ENCODE measurements at regions not wholly inside any gene's neighbourhood (a gene's known extent, or its start where the extent isn't known, plus 50 kb on each side); places are given as distances from the start of the nearest gene placed in this dataset.

- no peak overlapping the region for H3K4me2 ChIP-seq
- no peak for DNase-seq (ENCODE audit: low spot score)
- Mint-ChIP-seq H3K27ac (no peak overlapping the region), H3K4me1 (no peaks in the 10 kb centered on the region), H3K27me3 (ENCODE audit: insufficient read depth, low read depth, poor library complexity) (no peaks in the 10 kb centered on the region), H3K9me3 (no peaks in the 10 kb centered on the region), H3K36me3 (ENCODE audit: low read depth) (0 out of 3 replicates have a peak, but pooled peaks cover 4% of the 10 kb centered on the region), H3K4me3 (no peak overlapping the region)
- no peak overlapping the region for H2AFZ ChIP-seq
- H3K9me2 ChIP-seq (ENCODE audit: insufficient read depth), result no peaks in the 10 kb centered on the region; the same call in 1 of the 2 replicates
- no peak overlapping the region for H3K4me3 ChIP-seq
- H3K4me1 ChIP-seq (ENCODE audit: insufficient read depth), result no peaks in the 10 kb centered on the region
- H3K36me3 ChIP-seq (ENCODE audit: insufficient read depth), result no peaks in the 10 kb centered on the region
- no peak for TF ChIP-seq NANOG (IDR thresholded peaks at IDR 0.05; ENCODE audit: borderline replicate concordance)
- TF ChIP-seq, protein P1, sequence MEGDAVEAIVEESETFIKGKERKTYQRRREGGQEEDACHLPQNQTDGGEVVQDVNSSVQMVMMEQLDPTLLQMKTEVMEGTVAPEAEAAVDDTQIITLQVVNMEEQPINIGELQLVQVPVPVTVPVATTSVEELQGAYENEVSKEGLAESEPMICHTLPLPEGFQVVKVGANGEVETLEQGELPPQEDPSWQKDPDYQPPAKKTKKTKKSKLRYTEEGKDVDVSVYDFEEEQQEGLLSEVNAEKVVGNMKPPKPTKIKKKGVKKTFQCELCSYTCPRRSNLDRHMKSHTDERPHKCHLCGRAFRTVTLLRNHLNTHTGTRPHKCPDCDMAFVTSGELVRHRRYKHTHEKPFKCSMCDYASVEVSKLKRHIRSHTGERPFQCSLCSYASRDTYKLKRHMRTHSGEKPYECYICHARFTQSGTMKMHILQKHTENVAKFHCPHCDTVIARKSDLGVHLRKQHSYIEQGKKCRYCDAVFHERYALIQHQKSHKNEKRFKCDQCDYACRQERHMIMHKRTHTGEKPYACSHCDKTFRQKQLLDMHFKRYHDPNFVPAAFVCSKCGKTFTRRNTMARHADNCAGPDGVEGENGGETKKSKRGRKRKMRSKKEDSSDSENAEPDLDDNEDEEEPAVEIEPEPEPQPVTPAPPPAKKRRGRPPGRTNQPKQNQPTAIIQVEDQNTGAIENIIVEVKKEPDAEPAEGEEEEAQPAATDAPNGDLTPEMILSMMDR (conservative IDR thresholded peaks at IDR 0.05; ENCODE audit: low read depth in 2 of 2), result no peak
- TF ChIP-seq, protein P2, sequence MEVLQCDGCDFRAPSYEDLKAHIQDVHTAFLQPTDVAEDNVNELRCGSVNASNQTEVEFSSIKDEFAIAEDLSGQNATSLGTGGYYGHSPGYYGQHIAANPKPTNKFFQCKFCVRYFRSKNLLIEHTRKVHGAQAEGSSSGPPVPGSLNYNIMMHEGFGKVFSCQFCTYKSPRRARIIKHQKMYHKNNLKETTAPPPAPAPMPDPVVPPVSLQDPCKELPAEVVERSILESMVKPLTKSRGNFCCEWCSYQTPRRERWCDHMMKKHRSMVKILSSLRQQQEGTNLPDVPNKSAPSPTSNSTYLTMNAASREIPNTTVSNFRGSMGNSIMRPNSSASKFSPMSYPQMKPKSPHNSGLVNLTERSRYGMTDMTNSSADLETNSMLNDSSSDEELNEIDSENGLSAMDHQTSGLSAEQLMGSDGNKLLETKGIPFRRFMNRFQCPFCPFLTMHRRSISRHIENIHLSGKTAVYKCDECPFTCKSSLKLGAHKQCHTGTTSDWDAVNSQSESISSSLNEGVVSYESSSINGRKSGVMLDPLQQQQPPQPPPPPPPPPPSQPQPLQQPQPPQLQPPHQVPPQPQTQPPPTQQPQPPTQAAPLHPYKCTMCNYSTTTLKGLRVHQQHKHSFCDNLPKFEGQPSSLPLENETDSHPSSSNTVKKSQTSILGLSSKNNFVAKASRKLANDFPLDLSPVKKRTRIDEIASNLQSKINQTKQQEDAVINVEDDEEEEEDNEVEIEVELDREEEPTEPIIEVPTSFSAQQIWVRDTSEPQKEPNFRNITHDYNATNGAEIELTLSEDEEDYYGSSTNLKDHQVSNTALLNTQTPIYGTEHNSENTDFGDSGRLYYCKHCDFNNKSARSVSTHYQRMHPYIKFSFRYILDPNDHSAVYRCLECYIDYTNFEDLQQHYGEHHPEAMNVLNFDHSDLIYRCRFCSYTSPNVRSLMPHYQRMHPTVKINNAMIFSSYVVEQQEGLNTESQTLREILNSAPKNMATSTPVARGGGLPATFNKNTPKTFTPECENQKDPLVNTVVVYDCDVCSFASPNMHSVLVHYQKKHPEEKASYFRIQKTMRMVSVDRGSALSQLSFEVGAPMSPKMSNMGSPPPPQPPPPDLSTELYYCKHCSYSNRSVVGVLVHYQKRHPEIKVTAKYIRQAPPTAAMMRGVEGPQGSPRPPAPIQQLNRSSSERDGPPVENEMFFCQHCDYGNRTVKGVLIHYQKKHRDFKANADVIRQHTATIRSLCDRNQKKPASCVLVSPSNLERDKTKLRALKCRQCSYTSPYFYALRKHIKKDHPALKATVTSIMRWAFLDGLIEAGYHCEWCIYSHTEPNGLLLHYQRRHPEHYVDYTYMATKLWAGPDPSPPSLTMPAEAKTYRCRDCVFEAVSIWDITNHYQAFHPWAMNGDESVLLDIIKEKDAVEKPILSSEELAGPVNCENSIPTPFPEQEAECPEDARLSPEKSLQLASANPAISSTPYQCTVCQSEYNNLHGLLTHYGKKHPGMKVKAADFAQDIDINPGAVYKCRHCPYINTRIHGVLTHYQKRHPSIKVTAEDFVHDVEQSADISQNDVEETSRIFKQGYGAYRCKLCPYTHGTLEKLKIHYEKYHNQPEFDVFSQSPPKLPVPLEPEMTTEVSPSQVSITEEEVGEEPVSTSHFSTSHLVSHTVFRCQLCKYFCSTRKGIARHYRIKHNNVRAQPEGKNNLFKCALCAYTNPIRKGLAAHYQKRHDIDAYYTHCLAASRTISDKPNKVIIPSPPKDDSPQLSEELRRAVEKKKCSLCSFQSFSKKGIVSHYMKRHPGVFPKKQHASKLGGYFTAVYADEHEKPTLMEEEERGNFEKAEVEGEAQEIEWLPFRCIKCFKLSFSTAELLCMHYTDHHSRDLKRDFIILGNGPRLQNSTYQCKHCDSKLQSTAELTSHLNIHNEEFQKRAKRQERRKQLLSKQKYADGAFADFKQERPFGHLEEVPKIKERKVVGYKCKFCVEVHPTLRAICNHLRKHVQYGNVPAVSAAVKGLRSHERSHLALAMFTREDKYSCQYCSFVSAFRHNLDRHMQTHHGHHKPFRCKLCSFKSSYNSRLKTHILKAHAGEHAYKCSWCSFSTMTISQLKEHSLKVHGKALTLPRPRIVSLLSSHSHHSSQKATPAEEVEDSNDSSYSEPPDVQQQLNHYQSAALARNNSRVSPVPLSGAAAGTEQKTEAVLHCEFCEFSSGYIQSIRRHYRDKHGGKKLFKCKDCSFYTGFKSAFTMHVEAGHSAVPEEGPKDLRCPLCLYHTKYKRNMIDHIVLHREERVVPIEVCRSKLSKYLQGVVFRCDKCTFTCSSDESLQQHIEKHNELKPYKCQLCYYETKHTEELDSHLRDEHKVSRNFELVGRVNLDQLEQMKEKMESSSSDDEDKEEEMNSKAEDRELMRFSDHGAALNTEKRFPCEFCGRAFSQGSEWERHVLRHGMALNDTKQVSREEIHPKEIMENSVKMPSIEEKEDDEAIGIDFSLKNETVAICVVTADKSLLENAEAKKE (CRISPR knock-in tag; IDR thresholded peaks at IDR 0.05), result no peak
- no peak for TF ChIP-seq EZH2phosphoT487 (IDR thresholded peaks at IDR 0.05; ENCODE audit: unreplicated experiment)
- TF ChIP-seq STAT1 (IDR thresholded peaks at IDR 0.05; ENCODE audit: unreplicated experiment), result no peak
- no peak for TF ChIP-seq POLR2AphosphoS5 (IDR thresholded peaks at IDR 0.05; ENCODE audit: low read depth)
- TF ChIP-seq, protein P3, sequence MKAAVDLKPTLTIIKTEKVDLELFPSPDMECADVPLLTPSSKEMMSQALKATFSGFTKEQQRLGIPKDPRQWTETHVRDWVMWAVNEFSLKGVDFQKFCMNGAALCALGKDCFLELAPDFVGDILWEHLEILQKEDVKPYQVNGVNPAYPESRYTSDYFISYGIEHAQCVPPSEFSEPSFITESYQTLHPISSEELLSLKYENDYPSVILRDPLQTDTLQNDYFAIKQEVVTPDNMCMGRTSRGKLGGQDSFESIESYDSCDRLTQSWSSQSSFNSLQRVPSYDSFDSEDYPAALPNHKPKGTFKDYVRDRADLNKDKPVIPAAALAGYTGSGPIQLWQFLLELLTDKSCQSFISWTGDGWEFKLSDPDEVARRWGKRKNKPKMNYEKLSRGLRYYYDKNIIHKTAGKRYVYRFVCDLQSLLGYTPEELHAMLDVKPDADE (IDR thresholded peaks at IDR 0.05), result no peak
- TF ChIP-seq ZNF331 (CRISPR knock-in tag; IDR thresholded peaks at IDR 0.05; ENCODE audit: low read depth), result no peak
- TF ChIP-seq CREB1 (CRISPR knock-in tag; IDR thresholded peaks at IDR 0.05; ENCODE audit: low read depth), result no peak
- no peak for TF ChIP-seq REST (IDR thresholded peaks at IDR 0.05; ENCODE audit: unreplicated experiment)
- no peak for TF ChIP-seq EZH2 (IDR thresholded peaks at IDR 0.05; ENCODE audit: low read depth, unreplicated experiment)
- no peak for ATAC-seq
- H3K27me3 ChIP-seq (ENCODE audit: insufficient read depth), result no peaks in the 10 kb centered on the region
- H4K20me1 ChIP-seq (replicated peaks; ENCODE audit: insufficient read depth), result no peaks in the 10 kb centered on the region
- H3K79me2 ChIP-seq (replicated peaks; ENCODE audit: insufficient read depth), result no peaks in the 10 kb centered on the region
- H3F3A ChIP-seq (replicated peaks; ENCODE audit: low read depth), result no peaks in the 10 kb centered on the region
- H3K27ac ChIP-seq (ENCODE audit: low read depth), result no peak overlapping the region
These were observed 1041.8 kb downstream of the PLA2G4A start for GRCh38 chr1:187870552-187870951.

Measured in GM23338 (cell line).